ENCODE measurements at regions not wholly inside any gene's neighbourhood (a gene's known extent, or its start where the extent isn't known, plus 50 kb on each side); places are given as distances from the start of the nearest gene placed in this dataset.

- POLR2A ChIA-PET: interaction anchor here (0.7 kb wide), 1 partner anchor 10 kb away, joined by 3 read pairs; no protein-coding TSS in a partner anchor
- CTCF ChIA-PET: no interaction called here
- DNase-seq (ENCODE audit: low read depth, low spot score): no peak
- no peak for TF ChIP-seq CTCF (IDR thresholded peaks at IDR 0.05; ENCODE audit: insufficient read depth, low read length, missing control alignments)
- no peak overlapping the region for H3K4me3 ChIP-seq (ENCODE audit: low read depth, low read length)
These were observed 691.1 kb downstream of the FLRT2 start for GRCh38 chr14:86221000-86221399.

GRCh38 chr14:86217523-86217922, 687.6 kb downstream of the FLRT2 start:
- CTCF ChIA-PET: no interaction called here
- H3K4me3 ChIP-seq (ENCODE audit: low read depth, low read length): no peak overlapping the region
- TF ChIP-seq CTCF (IDR thresholded peaks at IDR 0.05; ENCODE audit: insufficient read depth, low read length, missing control alignments): no peak
- POLR2A ChIA-PET: no interaction called here
- DNase-seq (ENCODE audit: low read depth, low spot score): no peak

- no peak for TF ChIP-seq CTCF (IDR thresholded peaks at IDR 0.05; ENCODE audit: insufficient read depth, low read length, missing control alignments)
- CTCF ChIA-PET: no interaction called here
- POLR2A ChIA-PET: no interaction called here
- DNase-seq (ENCODE audit: low read depth, low spot score): no peak
- no peak overlapping the region for H3K4me3 ChIP-seq (ENCODE audit: low read depth, low read length)
These were observed 673.9 kb downstream of the FLRT2 start for GRCh38 chr14:86203843-86204242.

- H3K4me3 ChIP-seq (ENCODE audit: low read depth, low read length): no peak overlapping the region
- POLR2A ChIA-PET: no interaction called here
- TF ChIP-seq CTCF (IDR thresholded peaks at IDR 0.05; ENCODE audit: insufficient read depth, low read length, missing control alignments): no peak
- CTCF ChIA-PET: no interaction called here
- DNase-seq (ENCODE audit: low read depth, low spot score): no peak
These were observed 666.5 kb downstream of the FLRT2 start for GRCh38 chr14:86196471-86196870.

GRCh38 chr14:86193756-86194155, 663.8 kb downstream of the FLRT2 start:
- TF ChIP-seq CTCF (IDR thresholded peaks at IDR 0.05; ENCODE audit: insufficient read depth, low read length, missing control alignments): no peak
- no peak overlapping the region for H3K4me3 ChIP-seq (ENCODE audit: low read depth, low read length)
- ChIA-PET POLR2A (no interaction called here), CTCF (no interaction called here)
- DNase-seq (ENCODE audit: low read depth, low spot score): no peak

- CTCF ChIA-PET: no interaction called here
These were observed 650.0 kb downstream of the FLRT2 start for GRCh38 chr14:86179980-86180379.

More at GRCh38 chr14:86179980-86180379, 650.0 kb downstream of the FLRT2 start:
- no peak for TF ChIP-seq CTCF (IDR thresholded peaks at IDR 0.05; ENCODE audit: insufficient read depth, low read length, missing control alignments)
- H3K4me3 ChIP-seq (ENCODE audit: low read depth, low read length): no peak overlapping the region
- POLR2A ChIA-PET: interaction anchor here (0.6 kb wide), 1 partner anchor 231 kb away, joined by 3 read pairs; no protein-coding TSS in a partner anchor
- DNase-seq (ENCODE audit: low read depth, low spot score): no peak

Measured in AG04449 (cell line).